HG03565 (cell line): ENCODE measurements at regions not wholly inside any gene's neighbourhood (a gene's known extent, or its start where the extent isn't known, plus 50 kb on each side); places are given as distances from the start of the nearest gene placed in this dataset.

Experiments
- ATAC-seq: cut with Tn5 transposase; IDR thresholded peaks from one replicate; pipeline ENCODE4 v1.9.1; 2021; ENCODE audit warnings: mild to moderate bottlenecking, moderate library complexity; ENCODE audit not compliant: unreplicated experiment

- ATAC-seq, result no peak
Observed at GRCh38 chr15:95520922-95521321, 809.6 kb upstream of the NR2F2 start.

GRCh38 chr15:95522533-95522932 is 808.0 kb upstream of the NR2F2 start:
- no peak for ATAC-seq

DNA sequence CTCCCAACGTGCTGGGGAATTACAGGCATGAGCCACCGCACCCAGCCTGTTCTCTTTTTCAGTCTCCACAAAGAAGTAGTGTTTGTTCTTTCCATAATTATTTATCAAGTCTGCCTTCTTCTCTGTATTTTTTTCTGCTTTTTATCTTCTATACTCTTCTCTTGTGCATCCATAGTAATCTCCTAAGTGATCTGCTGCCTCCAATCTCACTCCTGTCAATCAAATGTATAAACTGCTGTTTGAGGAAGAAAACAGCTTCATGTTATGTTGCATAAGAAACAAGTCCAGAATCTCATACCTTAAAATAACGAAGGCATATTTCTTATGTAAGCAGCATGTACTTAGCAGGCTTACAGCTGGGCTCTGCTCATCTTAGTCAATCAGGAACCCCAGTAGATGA is 801.6 kb upstream of the NR2F2 start:
- no peak for ATAC-seq

DNA sequence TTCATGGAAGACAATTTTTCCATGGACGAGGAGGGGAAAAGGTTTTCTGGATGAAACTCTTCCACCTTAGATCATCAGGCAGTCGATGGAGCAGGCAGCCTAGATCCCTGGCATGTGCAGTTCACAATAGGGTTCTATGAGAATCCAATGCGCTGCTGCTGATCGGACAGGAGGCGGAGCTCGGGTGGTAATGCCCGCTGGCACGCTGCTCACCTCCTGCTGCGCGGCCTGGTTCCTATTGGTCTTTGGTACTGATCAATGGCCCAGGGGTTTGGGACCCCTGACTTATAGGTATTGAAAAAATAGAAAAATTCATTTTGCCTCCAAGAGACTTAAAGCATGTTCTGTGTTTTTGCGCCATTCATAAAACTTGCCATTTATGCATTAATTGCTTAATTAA is 793.9 kb upstream of the NR2F2 start:
- no peak for ATAC-seq

DNA sequence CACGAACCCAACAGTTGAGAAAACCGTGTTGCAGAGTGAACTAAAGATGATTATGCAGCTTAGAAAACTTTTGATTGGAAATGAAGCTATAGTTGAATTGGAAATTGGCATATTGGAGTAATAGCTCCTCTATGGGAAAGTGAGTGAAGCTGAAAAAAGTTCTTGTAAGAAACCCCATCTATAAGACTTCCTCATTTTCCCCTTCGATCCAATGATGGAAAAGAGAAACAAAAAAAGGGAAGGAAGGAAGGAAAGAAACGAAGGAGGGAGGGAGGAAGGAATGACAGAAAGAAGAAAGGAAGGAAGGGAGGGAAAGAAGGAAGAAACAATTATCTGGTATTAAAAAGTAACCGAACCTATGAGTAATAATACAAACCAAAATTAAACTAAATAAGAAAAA is 791.8 kb upstream of the NR2F2 start:
- no peak for ATAC-seq

- ATAC-seq, result no peak
Observed at GRCh38 chr15:95541301-95541700, 789.2 kb upstream of the NR2F2 start.

- no peak for ATAC-seq
Observed at GRCh38 chr15:95549168-95549738, 781.2 kb upstream of the NR2F2 start.

- ATAC-seq, result no peak
Observed at GRCh38 chr15:95550702-95551101, 779.8 kb upstream of the NR2F2 start.

DNA sequence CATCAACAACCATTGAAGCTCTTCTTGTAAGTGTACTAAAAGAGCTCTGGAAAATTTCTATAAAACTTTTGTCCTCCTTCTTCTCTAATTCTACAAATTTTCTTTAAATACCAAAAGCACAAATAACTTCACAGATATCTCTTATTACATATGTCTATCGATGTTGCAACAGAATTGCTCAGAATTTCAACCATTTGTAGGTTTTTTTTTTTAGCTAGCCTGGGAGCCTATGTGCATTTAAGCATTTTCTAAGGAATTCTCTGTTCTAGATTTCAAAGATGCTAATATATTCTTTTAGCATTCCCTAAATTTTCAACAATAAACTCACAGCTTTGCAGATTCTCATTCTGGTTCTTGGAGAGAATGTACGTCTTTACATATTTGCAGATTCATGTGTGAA is 774.3 kb upstream of the NR2F2 start:
- no peak for ATAC-seq

GRCh38 chr15:95556866-95557225 is 773.7 kb upstream of the NR2F2 start:
- ATAC-seq, result no peak

- no peak for ATAC-seq
Observed at GRCh38 chr15:95557226-95558046, 773.1 kb upstream of the NR2F2 start.

- no peak for ATAC-seq
Observed at GRCh38 chr15:95558131-95558530, 772.4 kb upstream of the NR2F2 start.

GRCh38 chr15:95558916-95559315 is 771.6 kb upstream of the NR2F2 start:
- no peak for ATAC-seq

DNA sequence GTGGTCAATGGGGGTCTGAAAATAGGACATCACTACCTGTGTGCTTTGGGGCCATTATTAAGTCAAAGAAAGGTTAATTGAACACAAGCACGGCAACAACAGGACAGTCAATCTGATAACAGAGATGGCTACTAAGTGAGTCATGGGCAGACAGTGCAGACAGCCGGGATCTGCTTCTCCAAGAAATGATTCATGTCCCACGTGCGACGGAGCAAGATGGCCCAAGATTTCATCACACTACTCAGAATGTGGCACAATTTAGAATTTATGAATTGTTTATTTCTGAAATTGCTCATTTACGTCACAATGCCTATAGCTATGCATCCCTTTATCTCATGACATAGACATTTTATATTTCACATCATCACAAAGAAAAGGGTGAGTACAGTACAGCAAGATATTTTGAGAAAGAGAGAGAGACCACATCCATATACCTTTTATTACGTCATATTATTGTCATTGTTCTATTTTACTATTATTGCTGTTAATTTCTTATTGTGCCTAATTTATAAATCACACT is 770.6 kb upstream of the NR2F2 start:
- no peak for ATAC-seq

GRCh38 chr15:95561463-95561862 is 769.0 kb upstream of the NR2F2 start:
- no peak for ATAC-seq

DNA sequence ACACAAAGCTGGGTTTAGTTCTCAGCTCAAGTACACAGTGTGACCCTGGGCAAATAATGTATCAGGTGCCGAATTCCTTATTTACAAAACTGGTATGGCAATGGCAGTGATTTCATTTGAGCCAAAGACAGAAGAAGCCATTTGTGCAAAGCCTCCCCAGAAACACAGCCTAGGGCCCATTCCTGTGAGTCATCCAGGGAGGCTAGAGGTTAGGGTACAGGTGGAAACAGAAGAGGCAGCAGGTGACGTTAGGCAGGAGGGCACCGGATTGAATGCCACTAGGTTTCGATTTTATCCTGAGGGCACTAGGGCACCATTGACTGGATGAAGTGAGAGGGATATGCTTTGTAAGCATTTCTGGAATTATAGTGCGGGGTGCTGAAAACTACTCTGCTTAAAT is 766.9 kb upstream of the NR2F2 start:
- no peak for ATAC-seq

- ATAC-seq, result no peak
Observed at GRCh38 chr15:95565016-95565600, 765.4 kb upstream of the NR2F2 start.

DNA sequence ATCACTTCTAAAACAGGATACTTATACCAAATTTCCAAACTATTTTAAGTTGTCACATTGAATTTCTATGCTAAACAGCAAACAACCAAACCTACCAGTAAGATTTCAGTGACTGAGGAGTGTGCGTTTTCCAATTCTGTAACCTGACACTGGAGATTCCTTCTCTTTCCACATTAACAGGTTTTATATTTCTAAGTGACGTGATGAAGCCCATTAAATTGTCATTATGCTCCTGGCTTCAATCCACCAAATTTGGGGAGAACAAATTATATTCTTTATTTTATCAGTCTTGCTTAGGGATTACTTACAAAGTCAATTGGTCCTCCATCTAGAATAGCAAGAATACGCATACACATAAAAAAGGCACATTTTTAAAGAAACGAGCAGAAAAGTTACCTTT is 764.8 kb upstream of the NR2F2 start:
- ATAC-seq, result no peak

DNA sequence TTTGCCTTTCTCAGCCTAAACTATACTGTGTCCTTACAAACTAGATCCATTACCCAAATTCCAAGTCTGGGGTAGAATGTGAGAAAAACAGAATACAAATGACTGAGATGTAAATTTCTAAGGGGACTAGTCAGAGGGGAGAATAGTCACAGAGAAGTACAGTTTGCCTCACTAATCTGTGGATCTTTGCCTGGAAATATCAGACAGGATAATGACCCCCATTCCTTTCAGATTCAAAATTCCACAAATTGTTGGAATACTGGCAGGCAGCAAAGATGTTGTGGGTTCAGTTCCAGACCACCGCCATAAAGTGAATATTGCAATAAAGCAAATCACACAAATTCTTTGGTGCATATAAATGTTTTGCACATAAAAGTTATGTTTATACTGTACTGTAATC is 762.8 kb upstream of the NR2F2 start:
- ATAC-seq, result no peak

DNA sequence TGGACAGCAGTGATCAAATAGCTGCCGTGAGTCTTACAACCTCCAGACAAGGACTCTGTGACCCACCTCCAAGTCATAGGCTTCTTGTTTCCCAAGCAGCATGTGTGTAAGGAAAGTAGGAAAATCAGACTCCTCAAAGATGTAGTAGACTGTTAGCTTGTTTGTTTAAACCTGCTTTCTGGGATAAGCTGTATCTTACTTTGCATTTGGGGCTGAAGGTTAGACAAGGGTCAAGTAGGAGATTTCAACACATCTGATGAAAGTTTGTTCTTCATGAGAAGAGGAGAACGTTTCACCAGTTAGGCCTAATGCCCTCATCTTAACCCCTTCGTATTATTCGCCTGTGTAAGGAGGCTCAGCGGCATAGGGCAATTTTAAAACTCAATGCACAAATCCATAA is 756.4 kb upstream of the NR2F2 start:
- ATAC-seq, result no peak

DNA sequence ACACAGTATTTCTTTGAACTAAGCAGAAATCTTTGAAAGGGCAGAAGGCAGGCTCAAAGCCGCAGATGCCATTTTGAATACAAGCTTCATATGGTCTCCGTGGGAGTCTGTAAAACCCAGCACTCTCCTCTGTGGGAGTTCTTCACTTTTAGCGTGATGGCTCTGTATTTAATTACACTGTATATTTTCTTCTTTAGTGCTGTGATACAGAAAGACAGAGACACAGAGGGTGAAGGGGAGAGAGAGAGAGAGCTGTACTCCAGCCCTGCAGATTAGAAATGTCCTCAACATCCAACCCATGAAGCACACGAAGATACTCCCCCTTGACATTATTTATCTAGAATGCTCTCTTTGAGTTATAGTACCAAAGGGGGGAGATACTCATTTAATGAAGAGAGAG is 752.6 kb upstream of the NR2F2 start:
- ATAC-seq, result no peak

DNA sequence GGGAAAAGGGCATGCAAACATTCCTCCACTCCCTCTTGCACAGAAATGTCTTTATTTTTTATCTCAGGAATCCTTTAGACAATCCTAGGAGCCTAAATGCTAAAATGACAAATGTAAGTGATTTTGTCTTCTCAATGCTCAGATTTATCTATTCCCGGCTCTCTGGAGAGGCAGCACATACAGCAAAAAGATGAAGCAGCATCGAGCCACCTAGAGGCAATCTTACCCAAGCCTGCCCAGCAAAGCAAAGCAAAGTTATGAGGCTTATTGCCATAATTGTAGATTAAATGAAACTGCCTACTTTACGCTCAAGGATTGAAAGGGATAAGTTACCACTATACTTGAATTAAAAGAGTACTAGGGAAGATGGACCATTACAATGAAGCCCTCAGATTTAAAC is 750.4 kb upstream of the NR2F2 start:
- ATAC-seq, result no peak
